ENCODE measurements at regions not wholly inside any gene's neighbourhood (a gene's known extent, or its start where the extent isn't known, plus 50 kb on each side); places are given as distances from the start of the nearest gene placed in this dataset.
"Not testable (repeated sequence)": the region's sequence is repeated elsewhere in the genome, so short reads cannot be mapped to it uniquely, and the experiment has no call there.

DNA sequence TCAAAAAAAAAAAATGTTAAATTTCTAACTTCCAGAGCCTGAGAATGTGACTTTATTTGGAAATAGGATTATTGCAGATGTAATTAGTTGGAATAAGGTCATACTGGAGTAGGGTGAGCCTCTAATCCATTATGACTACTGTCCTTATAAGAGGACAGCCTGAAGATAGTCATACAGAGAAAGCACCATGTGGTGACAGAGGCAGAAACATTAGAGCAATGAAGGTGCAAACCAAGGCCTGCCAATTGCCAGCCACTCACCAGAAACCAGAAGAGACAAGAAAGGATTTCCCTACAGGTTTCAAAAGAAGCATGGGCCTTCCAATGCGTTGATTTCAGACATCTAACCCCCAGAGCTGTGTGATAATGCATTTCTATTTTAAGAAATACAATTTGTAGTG is 659.2 kb upstream of the CHD1 start:
- no peak overlapping the region for H3K4me2 ChIP-seq (ENCODE audit: low read depth, low read length)
- no peak overlapping the region for H3K27ac ChIP-seq (ENCODE audit: low read length)
- H4K20me1 ChIP-seq (ENCODE audit: insufficient read depth, low read length), result no peaks in the 10 kb centered on the region
- no peaks in the 10 kb centered on the region for H3F3A ChIP-seq (ENCODE audit: insufficient read depth, low read length)
- DNase-seq, result no peak
- H3K27me3 ChIP-seq (replicated peaks; ENCODE audit: insufficient read depth, low read length), result no peaks in the 10 kb centered on the region
- no peak overlapping the region for H2AFZ ChIP-seq (ENCODE audit: low read length)
- H3K4me1 ChIP-seq (ENCODE audit: low read length), result no peaks in the 10 kb centered on the region
- H3K79me2 ChIP-seq (ENCODE audit: low read length), result no peaks in the 10 kb centered on the region
- no peaks in the 10 kb centered on the region for H3K9me2 ChIP-seq (replicated peaks; ENCODE audit: insufficient read depth, low read length)
- H3K36me3 ChIP-seq (replicated peaks; ENCODE audit: insufficient read depth, low read length), result no peaks in the 10 kb centered on the region
- no peak overlapping the region for H3K4me3 ChIP-seq (ENCODE audit: low read length)
- no peaks in the 10 kb centered on the region for H3K9me3 ChIP-seq (replicated peaks; ENCODE audit: insufficient read depth, low read length)
- no peak overlapping the region for H3K9ac ChIP-seq (ENCODE audit: low read length)
- TF ChIP-seq EZH2phosphoT487 (IDR thresholded peaks at IDR 0.05; ENCODE audit: low read length), result no peak
- TF ChIP-seq EZH2 (optimal IDR thresholded peaks at IDR 0.05; ENCODE audit: low read depth, low read length), result no peak
- TF ChIP-seq, protein P1, sequence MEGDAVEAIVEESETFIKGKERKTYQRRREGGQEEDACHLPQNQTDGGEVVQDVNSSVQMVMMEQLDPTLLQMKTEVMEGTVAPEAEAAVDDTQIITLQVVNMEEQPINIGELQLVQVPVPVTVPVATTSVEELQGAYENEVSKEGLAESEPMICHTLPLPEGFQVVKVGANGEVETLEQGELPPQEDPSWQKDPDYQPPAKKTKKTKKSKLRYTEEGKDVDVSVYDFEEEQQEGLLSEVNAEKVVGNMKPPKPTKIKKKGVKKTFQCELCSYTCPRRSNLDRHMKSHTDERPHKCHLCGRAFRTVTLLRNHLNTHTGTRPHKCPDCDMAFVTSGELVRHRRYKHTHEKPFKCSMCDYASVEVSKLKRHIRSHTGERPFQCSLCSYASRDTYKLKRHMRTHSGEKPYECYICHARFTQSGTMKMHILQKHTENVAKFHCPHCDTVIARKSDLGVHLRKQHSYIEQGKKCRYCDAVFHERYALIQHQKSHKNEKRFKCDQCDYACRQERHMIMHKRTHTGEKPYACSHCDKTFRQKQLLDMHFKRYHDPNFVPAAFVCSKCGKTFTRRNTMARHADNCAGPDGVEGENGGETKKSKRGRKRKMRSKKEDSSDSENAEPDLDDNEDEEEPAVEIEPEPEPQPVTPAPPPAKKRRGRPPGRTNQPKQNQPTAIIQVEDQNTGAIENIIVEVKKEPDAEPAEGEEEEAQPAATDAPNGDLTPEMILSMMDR (IDR thresholded peaks at IDR 0.05; ENCODE audit: low read length), result no peak

GRCh38 chr5:99586878-99587277 is 658.1 kb upstream of the CHD1 start:
- Histone ChIP-seq H3K4me2 (ENCODE audit: low read depth, low read length) (no peak overlapping the region), H3K9me3 (replicated peaks; ENCODE audit: insufficient read depth, low read length) (no peaks in the 10 kb centered on the region), H3K36me3 (replicated peaks; ENCODE audit: insufficient read depth, low read length) (no peaks in the 10 kb centered on the region), H3F3A (ENCODE audit: insufficient read depth, low read length) (no peaks in the 10 kb centered on the region), H3K27ac (ENCODE audit: low read length) (no peak overlapping the region), H3K79me2 (ENCODE audit: low read length) (no peaks in the 10 kb centered on the region), H2AFZ (ENCODE audit: low read length) (no peak overlapping the region), H3K4me3 (ENCODE audit: low read length) (no peak overlapping the region), H3K27me3 (replicated peaks; ENCODE audit: insufficient read depth, low read length) (no peaks in the 10 kb centered on the region), H3K9me2 (replicated peaks; ENCODE audit: insufficient read depth, low read length) (no peaks in the 10 kb centered on the region), H4K20me1 (ENCODE audit: insufficient read depth, low read length) (no peaks in the 10 kb centered on the region), H3K9ac (ENCODE audit: low read length) (no peak overlapping the region), H3K4me1 (ENCODE audit: low read length) (no peaks in the 10 kb centered on the region)
- DNase-seq, result no peak
- TF ChIP-seq EZH2 (optimal IDR thresholded peaks at IDR 0.05; ENCODE audit: low read depth, low read length) (no peak), EZH2phosphoT487 (IDR thresholded peaks at IDR 0.05; ENCODE audit: low read length) (no peak)
- TF ChIP-seq, protein P1 (IDR thresholded peaks at IDR 0.05; ENCODE audit: low read length), result no peak

- H3K9me3 ChIP-seq (replicated peaks; ENCODE audit: insufficient read depth, low read length); H3K79me2 ChIP-seq (ENCODE audit: low read length); H2AFZ ChIP-seq (ENCODE audit: low read length); H3K4me3 ChIP-seq (ENCODE audit: low read length); DNase-seq; H3K27me3 ChIP-seq (replicated peaks; ENCODE audit: insufficient read depth, low read length); H4K20me1 ChIP-seq (ENCODE audit: insufficient read depth, low read length); H3K9me2 ChIP-seq (replicated peaks; ENCODE audit: insufficient read depth, low read length); H3K36me3 ChIP-seq (replicated peaks; ENCODE audit: insufficient read depth, low read length); H3K4me2 ChIP-seq (ENCODE audit: low read depth, low read length); H3F3A ChIP-seq (ENCODE audit: insufficient read depth, low read length); H3K4me1 ChIP-seq (ENCODE audit: low read length); H3K9ac ChIP-seq (ENCODE audit: low read length); H3K27ac ChIP-seq (ENCODE audit: low read length): not testable (repeated sequence)
Measured at GRCh38 chr5:99581204-99581603, 652.4 kb upstream of the CHD1 start.

GRCh38 chr5:99562937-99563627 is 634.3 kb upstream of the CHD1 start:
- not testable (repeated sequence) for H3K36me3 ChIP-seq (replicated peaks; ENCODE audit: insufficient read depth, low read length); DNase-seq; H3K9me3 ChIP-seq (replicated peaks; ENCODE audit: insufficient read depth, low read length); H3K9me2 ChIP-seq (replicated peaks; ENCODE audit: insufficient read depth, low read length); H3K27ac ChIP-seq (ENCODE audit: low read length); H2AFZ ChIP-seq (ENCODE audit: low read length); H3K9ac ChIP-seq (ENCODE audit: low read length); H3K4me1 ChIP-seq (ENCODE audit: low read length); H3K4me3 ChIP-seq (ENCODE audit: low read length); H3F3A ChIP-seq (ENCODE audit: insufficient read depth, low read length); H4K20me1 ChIP-seq (ENCODE audit: insufficient read depth, low read length); H3K79me2 ChIP-seq (ENCODE audit: low read length); H3K4me2 ChIP-seq (ENCODE audit: low read depth, low read length); H3K27me3 ChIP-seq (replicated peaks; ENCODE audit: insufficient read depth, low read length)

All from MM.1S (cell line).